ENCODE measurements at regions not wholly inside any gene's neighbourhood (a gene's known extent, or its start where the extent isn't known, plus 50 kb on each side); places are given as distances from the start of the nearest gene placed in this dataset.

DNA sequence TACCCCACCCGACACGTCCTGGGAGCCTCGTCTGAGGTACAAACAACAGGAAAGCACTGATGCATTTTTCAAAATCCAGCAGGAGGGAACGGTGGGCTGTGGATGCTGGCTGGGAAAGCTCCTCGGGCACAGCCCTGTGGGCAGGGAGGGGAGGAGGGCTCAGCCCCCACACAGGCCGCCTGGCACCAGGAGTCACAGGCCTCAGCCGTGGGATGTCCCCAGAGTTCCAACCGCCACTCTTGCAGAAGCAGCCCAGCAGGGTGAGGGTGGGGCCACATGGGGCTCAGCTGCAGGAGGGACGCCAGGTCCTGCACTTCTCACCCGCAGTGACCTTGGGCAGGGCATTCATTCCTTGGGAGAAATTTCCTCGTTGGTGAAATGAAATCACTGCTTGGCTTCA is 274.6 kb downstream of the BRD1 start:
- TF ChIP-seq, protein P1, sequence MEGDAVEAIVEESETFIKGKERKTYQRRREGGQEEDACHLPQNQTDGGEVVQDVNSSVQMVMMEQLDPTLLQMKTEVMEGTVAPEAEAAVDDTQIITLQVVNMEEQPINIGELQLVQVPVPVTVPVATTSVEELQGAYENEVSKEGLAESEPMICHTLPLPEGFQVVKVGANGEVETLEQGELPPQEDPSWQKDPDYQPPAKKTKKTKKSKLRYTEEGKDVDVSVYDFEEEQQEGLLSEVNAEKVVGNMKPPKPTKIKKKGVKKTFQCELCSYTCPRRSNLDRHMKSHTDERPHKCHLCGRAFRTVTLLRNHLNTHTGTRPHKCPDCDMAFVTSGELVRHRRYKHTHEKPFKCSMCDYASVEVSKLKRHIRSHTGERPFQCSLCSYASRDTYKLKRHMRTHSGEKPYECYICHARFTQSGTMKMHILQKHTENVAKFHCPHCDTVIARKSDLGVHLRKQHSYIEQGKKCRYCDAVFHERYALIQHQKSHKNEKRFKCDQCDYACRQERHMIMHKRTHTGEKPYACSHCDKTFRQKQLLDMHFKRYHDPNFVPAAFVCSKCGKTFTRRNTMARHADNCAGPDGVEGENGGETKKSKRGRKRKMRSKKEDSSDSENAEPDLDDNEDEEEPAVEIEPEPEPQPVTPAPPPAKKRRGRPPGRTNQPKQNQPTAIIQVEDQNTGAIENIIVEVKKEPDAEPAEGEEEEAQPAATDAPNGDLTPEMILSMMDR (IDR thresholded peaks at IDR 0.05; ENCODE audit: insufficient read depth, low read length), result no peak
- TF ChIP-seq POLR2AphosphoS5 (IDR thresholded peaks at IDR 0.05; ENCODE audit: low read depth), result no peak
- no peak for TF ChIP-seq REST (IDR thresholded peaks at IDR 0.05; ENCODE audit: insufficient replicate concordance, low read depth)
- TF ChIP-seq SPI1 (IDR thresholded peaks at IDR 0.05; ENCODE audit: borderline replicate concordance, low read depth), result no peak

Data from HL-60 (cell line).